ENCODE measurements at regions not wholly inside any gene's neighbourhood (a gene's known extent, or its start where the extent isn't known, plus 50 kb on each side); places are given as distances from the start of the nearest gene placed in this dataset.

DNA sequence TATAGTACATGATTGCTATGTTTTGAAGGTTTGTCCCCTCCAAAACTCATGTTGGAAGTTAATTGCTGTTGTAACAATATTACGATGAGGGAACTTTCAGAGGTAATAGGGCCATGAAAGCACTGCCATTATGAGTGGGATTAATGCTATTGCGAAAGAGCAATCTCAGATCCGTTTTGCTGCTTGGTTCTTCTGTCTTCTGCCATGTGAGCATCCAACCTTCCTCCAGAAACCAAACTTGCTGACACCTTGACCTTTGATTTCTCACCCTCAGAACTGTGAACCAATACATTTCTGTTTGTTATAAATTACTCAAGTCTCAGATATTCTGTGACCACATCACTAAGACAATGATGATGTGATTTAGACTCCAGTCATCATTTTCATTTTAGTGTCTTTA, 2590.9 kb downstream of the PCDH9 start:
- Histone ChIP-seq H3K9me2 (ENCODE audit: insufficient read depth) (no peaks in the 10 kb centered on the region), H3K4me3 (replicated peaks in 1 of 2; ENCODE audit: low read depth in 1 of 2, low read length in 2 of 2) (no peak overlapping the region), H4K20me1 (ENCODE audit: insufficient read depth) (no peaks in the 10 kb centered on the region), H3K27ac (ENCODE audit: low read depth, low read length) (no peak overlapping the region), H3K4me1 (ENCODE audit: control insufficient read depth in 1 of 2, insufficient read depth in 2 of 2, low read length in 2 of 2) (no peaks in the 10 kb centered on the region), H3K4me2 (ENCODE audit: low read length) (no peak overlapping the region), H3K9me3 (ENCODE audit: control insufficient read depth in 1 of 2, insufficient read depth in 1 of 2, low read depth in 1 of 2, low read length in 2 of 2) (no peaks in the 10 kb centered on the region), H3K79me2 (ENCODE audit: insufficient read depth, low read length) (no peaks in the 10 kb centered on the region), H3K9ac (ENCODE audit: low read length) (no peak overlapping the region), H2AFZ (ENCODE audit: low read depth, low read length, poor library complexity, severe bottlenecking) (no peak overlapping the region), H3K36me3 (ENCODE audit: control insufficient read depth in 1 of 2, insufficient read depth in 2 of 2, low read length in 2 of 2) (no peaks in the 10 kb centered on the region), H3K27me3 (ENCODE audit: insufficient read depth, low read length) (no peaks in the 10 kb centered on the region)
- no TSS peak for BruUV-seq (replicated peaks)
- ATAC-seq = no peak
- RAD21 ChIA-PET (ENCODE audit: low non-redundant PET in 1 of 2, low total read pairs in 2 of 2, uncharacterized antibody in 2 of 2, unreplicated experiment in 2 of 2) = no interaction called here
- no peak for DNase-seq (ENCODE audit: low read depth, low spot score)
- POLR2A ChIA-PET = no interaction called here
- no peak for TF ChIP-seq EZH2 (IDR thresholded peaks at IDR 0.05)
- TF ChIP-seq EGR1 (IDR thresholded peaks at IDR 0.05; ENCODE audit: low read depth) = no peak
- no peak for TF ChIP-seq TCF7L2 (IDR thresholded peaks at IDR 0.05; ENCODE audit: borderline replicate concordance, extremely low read depth, insufficient read depth, insufficient read length)
- no peak for TF ChIP-seq SIN3A (IDR thresholded peaks at IDR 0.05; ENCODE audit: low read depth)
- no peak for TF ChIP-seq REST (IDR thresholded peaks at IDR 0.05; ENCODE audit: low read depth)
- no peak for TF ChIP-seq SP1 (IDR thresholded peaks at IDR 0.05; ENCODE audit: low read depth)
- TF ChIP-seq, protein P1, sequence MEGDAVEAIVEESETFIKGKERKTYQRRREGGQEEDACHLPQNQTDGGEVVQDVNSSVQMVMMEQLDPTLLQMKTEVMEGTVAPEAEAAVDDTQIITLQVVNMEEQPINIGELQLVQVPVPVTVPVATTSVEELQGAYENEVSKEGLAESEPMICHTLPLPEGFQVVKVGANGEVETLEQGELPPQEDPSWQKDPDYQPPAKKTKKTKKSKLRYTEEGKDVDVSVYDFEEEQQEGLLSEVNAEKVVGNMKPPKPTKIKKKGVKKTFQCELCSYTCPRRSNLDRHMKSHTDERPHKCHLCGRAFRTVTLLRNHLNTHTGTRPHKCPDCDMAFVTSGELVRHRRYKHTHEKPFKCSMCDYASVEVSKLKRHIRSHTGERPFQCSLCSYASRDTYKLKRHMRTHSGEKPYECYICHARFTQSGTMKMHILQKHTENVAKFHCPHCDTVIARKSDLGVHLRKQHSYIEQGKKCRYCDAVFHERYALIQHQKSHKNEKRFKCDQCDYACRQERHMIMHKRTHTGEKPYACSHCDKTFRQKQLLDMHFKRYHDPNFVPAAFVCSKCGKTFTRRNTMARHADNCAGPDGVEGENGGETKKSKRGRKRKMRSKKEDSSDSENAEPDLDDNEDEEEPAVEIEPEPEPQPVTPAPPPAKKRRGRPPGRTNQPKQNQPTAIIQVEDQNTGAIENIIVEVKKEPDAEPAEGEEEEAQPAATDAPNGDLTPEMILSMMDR (IDR thresholded peaks at IDR 0.05 in 2 of 3, conservative IDR thresholded peaks at IDR 0.05 in 1 of 3; ENCODE audit: borderline replicate concordance in 1 of 3, insufficient read depth in 1 of 3, low read depth in 2 of 3, low read length in 2 of 3) = no peak
- TF ChIP-seq EZH2phosphoT487 (IDR thresholded peaks at IDR 0.05; ENCODE audit: borderline replicate concordance) = no peak
- TF ChIP-seq RAD21 (IDR thresholded peaks at IDR 0.05; ENCODE audit: low read depth) = no peak
- CTCF ChIA-PET = no interaction called here
- intact Hi-C loops (cut with micrococcal nuclease) = no loop called here

Data from HCT116 (cell line).